ENCODE measurements at regions not wholly inside any gene's neighbourhood (a gene's known extent, or its start where the extent isn't known, plus 50 kb on each side); places are given as distances from the start of the nearest gene placed in this dataset.

GRCh38 chr2:193124815-193125214 is 930.1 kb upstream of the TMEFF2 start:
- BruUV-seq (replicated peaks), result no TSS peak
- ATAC-seq, result no peak
- intact Hi-C loops (cut with micrococcal nuclease), result no loop called here

More at GRCh38 chr2:193124815-193125214, 930.1 kb upstream of the TMEFF2 start:
- H4K20me1 ChIP-seq (ENCODE audit: insufficient read depth), result no peaks in the 10 kb centered on the region
- no peak overlapping the region for H3K27ac ChIP-seq (ENCODE audit: low read depth, low read length)
- H3K36me3 ChIP-seq (ENCODE audit: control insufficient read depth in 1 of 2, insufficient read depth in 2 of 2, low read length in 2 of 2), result no peaks in the 10 kb centered on the region
- H3K9me3 ChIP-seq (ENCODE audit: control insufficient read depth in 1 of 2, insufficient read depth in 1 of 2, low read depth in 1 of 2, low read length in 2 of 2), result no peaks in the 10 kb centered on the region
- TF ChIP-seq, protein P1, sequence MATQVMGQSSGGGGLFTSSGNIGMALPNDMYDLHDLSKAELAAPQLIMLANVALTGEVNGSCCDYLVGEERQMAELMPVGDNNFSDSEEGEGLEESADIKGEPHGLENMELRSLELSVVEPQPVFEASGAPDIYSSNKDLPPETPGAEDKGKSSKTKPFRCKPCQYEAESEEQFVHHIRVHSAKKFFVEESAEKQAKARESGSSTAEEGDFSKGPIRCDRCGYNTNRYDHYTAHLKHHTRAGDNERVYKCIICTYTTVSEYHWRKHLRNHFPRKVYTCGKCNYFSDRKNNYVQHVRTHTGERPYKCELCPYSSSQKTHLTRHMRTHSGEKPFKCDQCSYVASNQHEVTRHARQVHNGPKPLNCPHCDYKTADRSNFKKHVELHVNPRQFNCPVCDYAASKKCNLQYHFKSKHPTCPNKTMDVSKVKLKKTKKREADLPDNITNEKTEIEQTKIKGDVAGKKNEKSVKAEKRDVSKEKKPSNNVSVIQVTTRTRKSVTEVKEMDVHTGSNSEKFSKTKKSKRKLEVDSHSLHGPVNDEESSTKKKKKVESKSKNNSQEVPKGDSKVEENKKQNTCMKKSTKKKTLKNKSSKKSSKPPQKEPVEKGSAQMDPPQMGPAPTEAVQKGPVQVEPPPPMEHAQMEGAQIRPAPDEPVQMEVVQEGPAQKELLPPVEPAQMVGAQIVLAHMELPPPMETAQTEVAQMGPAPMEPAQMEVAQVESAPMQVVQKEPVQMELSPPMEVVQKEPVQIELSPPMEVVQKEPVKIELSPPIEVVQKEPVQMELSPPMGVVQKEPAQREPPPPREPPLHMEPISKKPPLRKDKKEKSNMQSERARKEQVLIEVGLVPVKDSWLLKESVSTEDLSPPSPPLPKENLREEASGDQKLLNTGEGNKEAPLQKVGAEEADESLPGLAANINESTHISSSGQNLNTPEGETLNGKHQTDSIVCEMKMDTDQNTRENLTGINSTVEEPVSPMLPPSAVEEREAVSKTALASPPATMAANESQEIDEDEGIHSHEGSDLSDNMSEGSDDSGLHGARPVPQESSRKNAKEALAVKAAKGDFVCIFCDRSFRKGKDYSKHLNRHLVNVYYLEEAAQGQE (IDR thresholded peaks at IDR 0.05; ENCODE audit: low read depth), result no peak
- TF ChIP-seq ATF3 (IDR thresholded peaks at IDR 0.05) (no peak), JUND (IDR thresholded peaks at IDR 0.05) (no peak), ZFX (IDR thresholded peaks at IDR 0.05) (no peak), SRF (IDR thresholded peaks at IDR 0.05; ENCODE audit: low read depth) (no peak)
- no peaks in the 10 kb centered on the region for H3K27me3 ChIP-seq (ENCODE audit: insufficient read depth, low read length)
- no peak overlapping the region for H3K4me3 ChIP-seq (replicated peaks in 1 of 2; ENCODE audit: low read depth in 1 of 2, low read length in 2 of 2)
- no peaks in the 10 kb centered on the region for H3K79me2 ChIP-seq (ENCODE audit: insufficient read depth, low read length)
- no peak for DNase-seq (ENCODE audit: low read depth, low spot score)
- H3K4me1 ChIP-seq (ENCODE audit: control insufficient read depth in 1 of 2, insufficient read depth in 2 of 2, low read length in 2 of 2), result no peaks in the 10 kb centered on the region
- no peak overlapping the region for H3K4me2 ChIP-seq (ENCODE audit: low read length)
- ChIA-PET POLR2A (no interaction called here), CTCF (no interaction called here), RAD21 (ENCODE audit: low non-redundant PET in 1 of 2, low total read pairs in 2 of 2, uncharacterized antibody in 2 of 2, unreplicated experiment in 2 of 2) (no interaction called here)
- no peak overlapping the region for H3K9ac ChIP-seq (ENCODE audit: low read length)
- no peaks in the 10 kb centered on the region for H3K9me2 ChIP-seq (ENCODE audit: insufficient read depth)
- H2AFZ ChIP-seq (ENCODE audit: low read depth, low read length, poor library complexity, severe bottlenecking), result no peak overlapping the region

All from HCT116 (cell line).